ENCODE measurements at regions not wholly inside any gene's neighbourhood (a gene's known extent, or its start where the extent isn't known, plus 50 kb on each side); places are given as distances from the start of the nearest gene placed in this dataset.

DNA sequence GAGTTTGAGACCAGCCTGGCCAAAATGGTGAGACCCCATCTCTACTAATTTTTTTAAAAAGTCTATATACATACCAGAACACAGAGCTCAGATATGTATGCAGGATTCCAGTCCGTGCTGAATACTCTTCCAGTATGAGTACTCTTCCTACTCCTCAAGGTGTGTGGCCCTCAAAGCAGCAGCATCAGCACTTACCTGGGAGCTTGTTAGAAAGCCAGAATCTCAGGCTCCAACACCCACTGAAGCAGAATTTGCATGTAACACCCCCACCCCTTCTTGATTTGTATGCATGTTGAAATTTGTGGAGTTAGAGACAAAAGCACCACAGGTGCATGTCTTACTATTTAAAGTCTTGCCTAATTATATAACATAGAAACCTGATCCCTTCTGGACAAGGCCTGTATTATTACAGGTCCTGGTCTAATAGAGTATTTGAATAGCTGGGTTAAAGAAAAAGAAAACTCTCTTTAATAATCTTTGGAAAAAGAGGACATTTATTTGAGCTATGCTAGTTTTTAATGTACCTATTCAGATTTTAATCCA, 50.3 kb upstream of the NFE2L2 start:
- Histone ChIP-seq H3K27ac (peak overlapping the region in 17 of 21 experiments; percentile 16 to 76 (median 63)), H3K4me3 (peak overlapping the region in 3 of 7 experiments; percentile 6 to 13 (median 10))

DNA sequence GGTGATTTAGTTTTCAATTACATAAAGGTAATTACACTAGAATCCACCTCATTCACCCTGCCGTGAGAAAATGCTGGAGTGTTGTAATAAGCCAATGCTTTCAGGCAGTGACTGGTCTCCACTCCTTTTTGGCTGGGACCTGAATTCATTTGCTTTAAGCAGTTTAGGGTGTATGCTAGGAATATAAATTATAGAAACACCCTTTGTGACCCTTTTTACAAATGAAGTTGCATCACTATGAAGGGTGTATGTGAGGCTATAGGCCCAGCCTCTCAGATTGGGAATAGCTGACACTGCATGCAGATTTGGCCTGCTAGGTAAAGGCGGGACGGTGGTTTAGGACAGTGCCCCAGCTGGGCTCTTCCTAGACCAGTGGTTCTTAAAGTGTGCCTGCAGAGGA, 50.8 kb upstream of the NFE2L2 start:
- Histone ChIP-seq H3K4me3 (no peak overlapping the region), H3K27ac (peak overlapping the region in 13 of 21 experiments; percentile 5 to 76 (median 34))

DNA sequence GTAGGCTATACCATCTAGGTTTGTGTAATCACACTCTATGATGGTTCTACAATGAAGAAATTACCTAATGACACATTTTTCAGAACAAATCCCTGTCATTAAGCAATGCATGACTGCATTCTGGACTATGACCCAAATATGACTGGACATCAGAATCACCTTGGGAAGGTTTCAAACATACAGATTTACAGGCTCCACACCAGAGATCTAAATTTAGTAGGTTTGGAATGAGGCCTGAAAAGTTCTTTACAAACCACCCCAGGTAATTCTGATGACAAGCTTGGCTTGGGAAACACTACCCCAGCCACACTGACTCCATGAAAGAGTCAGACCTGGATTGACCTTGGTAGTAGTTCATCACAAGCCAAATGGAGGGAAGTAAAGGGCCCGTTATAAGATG, 52.2 kb upstream of the NFE2L2 start:
- Histone ChIP-seq H3K27ac (peak overlapping the region in 3 of 21 experiments; percentile 5 to 65 (median 13)), H3K4me3 (no peak overlapping the region)

DNA sequence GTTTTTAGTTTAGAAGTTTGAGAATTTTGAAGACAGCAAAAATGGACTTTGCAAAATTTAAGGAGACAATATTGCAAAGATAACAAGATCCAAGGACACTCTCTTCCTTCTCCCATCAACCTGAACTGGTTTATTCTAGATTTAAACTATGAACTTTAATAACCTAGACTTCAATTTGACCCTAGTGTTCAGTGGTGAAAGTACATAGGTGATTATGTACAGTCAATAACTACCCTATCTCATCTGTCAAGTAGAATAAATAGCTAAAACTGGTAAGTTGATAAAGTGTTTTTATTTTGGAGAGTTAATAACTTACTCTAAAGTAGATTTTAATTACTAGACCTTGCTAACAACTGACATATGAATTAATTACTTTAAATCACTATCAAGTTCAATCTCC, 52.9 kb upstream of the NFE2L2 start:
- peak overlapping the region in 1 of 21 experiments; percentile 43 for H3K27ac ChIP-seq
- H3K4me3 ChIP-seq, result no peak overlapping the region

DNA sequence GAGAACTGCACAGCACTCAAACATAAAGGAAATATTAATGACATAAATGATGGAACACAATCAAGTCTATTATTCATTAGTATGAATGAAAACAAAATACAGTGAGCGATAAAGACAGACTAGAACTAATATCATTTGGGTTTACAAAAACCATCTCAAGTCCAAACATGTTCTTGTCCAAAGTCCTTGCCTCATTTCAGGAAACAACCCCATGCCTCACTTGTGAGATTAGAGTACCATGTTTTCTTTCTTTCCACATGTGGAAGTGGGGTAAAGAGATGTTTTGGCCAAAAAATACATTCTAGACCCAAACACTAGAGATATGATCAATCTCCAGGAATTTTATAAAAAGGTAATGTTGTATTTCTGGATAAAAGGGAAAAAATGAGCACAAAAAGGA, 53.3 kb upstream of the NFE2L2 start:
- Histone ChIP-seq H3K4me3 (no peak overlapping the region), H3K27ac (peak overlapping the region in 1 of 21 experiments; percentile 43)

DNA sequence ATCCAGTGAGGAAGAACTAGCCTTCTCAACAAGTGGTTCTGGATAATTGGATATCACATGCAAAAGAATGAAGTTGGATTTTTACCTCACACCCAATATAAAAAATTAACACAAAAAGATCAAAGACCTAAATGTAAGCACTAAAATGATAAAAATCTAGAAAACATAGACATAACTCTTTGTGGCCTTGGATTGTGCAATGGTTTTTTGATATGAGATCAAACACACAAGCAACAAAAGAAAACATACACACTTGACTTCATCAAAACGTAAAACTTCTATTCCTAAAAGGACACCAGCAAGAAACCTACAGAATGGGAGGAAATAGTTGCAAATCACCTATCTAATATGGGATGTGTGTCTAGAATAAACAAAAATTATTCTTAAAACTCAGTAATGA, 54.1 kb upstream of the NFE2L2 start:
- Histone ChIP-seq H3K27ac (no peak overlapping the region), H3K4me3 (no peak overlapping the region)

DNA sequence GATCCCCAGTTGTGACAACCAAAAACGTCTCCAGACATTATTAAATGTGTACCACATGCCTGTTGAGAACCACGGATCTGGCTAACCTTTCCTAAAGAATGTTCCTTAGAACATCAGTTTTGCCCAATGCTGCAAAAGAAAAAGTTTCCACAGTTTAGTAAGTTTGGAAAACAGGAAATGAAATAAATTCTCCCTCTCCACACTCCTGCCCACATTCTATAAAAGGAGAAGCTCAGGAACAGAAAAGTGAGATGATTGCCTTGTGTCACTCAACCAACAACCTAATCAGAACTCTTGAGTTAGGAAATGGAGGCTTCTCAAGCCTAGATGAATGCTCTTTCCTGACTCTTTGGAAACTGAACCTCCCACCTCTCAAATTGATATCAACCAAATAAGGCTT, 56.1 kb upstream of the NFE2L2 start:
- Histone ChIP-seq H3K27ac (no peak overlapping the region), H3K4me3 (no peak overlapping the region)

DNA sequence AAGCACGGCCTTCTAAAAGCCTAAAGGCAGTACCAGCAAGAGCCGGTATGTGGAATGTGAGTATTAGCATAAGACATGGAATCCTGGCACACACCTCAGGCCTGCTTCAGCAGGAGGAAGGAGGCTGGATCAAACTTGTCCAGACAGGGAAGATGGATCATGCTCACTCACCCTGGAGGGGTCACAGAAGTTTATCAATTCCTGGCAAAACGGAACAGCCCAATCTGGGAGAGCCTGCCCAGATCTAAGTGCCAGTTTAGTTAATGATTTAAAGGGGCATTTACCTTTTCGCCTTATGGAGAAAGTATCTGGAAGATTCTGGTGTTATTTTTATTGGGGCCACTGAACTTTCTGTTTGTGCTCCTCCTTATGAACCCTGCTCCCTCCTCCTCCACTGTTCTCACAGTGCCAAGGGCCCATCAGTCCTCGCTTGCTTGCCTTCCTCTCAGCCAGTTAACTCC, 58.3 kb upstream of the NFE2L2 start:
- peak overlapping the region in 7 of 21 experiments; percentile 5 to 75 (median 22) for H3K27ac ChIP-seq

DNA sequence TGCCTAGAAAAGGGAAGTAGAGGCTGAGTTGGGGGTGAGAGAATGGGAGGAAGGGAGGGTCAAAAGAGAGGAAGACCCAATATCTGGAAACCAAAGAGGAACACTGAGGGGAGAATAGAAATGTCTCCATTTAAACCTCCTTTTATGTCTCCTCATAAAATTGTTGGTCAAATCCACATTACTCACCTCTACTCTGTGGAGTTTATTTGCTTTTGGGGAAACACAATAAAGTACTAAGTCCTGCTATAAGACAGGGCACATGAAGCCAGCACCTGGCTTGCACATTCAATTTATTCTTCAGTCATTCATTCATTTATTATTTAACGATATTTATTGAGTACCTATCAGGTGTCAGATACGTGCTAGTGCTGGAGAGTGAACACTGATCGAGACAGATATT, 60.3 kb upstream of the NFE2L2 start:
- Histone ChIP-seq H3K27ac (no peak overlapping the region), H3K4me3 (no peak overlapping the region)

More for the DNA sequence above, 58.3 kb upstream of the NFE2L2 start:
- no peak overlapping the region for H3K4me3 ChIP-seq

DNA sequence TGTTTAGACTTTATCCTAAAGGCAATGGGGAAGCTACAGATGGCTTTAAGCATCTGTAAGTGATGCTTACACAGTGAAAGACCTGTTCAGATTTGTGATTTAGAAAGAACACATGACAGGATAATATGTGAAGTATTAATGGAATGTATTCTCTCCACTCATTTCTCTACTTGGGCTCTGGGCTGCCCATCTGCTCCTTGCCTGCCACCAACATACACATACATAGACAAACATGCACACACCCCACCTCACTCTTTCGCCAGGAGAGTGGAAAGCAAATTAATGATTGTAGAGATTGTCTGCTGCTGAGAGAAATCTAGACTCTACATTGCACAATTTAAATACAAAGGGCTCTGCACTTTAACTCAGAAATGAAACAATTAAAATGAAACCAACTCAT, 61.0 kb upstream of the NFE2L2 start:
- Histone ChIP-seq H3K4me3 (no peak overlapping the region), H3K27ac (peak overlapping the region in 3 of 21 experiments; percentile 5 to 47 (median 7))

DNA sequence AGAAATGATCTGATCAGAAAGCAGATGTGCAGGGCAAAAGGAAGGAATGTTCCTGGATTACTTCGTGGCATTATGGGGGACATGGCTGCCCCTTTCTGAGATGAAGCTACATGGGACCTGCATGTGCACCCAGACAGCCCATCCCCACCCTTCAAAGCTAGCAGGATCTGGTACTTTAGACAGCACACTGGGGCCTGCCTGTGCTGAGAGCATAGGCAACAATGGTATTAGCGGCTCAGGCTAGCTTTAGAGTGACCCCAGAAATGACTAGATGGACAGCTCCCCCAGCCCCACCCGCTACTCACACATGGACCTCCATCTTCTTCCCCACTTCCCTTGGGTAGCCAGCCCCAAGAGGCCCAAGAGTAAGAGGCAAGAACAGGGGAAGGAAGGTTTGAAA, 61.5 kb upstream of the NFE2L2 start:
- peak overlapping the region in 5 of 21 experiments; percentile 5 to 51 (median 36) for H3K27ac ChIP-seq

DNA sequence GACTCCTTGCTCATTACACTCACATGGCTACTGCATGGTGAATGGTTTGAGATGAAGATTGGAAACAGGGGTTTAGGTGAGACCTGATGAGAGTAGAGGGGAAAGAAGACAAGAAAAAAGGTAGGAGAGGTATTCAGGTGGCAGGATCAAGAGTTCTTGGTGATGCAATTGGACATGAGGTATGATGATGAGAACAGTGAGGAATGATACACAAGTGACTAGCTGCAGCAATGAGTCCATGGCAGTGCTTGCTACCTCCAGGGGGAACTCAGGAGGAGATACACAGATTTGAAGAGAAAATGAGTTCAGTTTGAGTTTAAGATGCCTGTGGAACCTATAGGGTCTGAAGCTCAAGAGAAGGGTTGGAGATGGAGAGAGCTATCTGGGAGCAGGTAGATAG, 62.1 kb upstream of the NFE2L2 start:
- Histone ChIP-seq H3K4me3 (no peak overlapping the region), H3K27ac (peak overlapping the region in 1 of 21 experiments; percentile 36)

More for the DNA sequence above, 61.5 kb upstream of the NFE2L2 start:
- no peak overlapping the region for H3K4me3 ChIP-seq

DNA sequence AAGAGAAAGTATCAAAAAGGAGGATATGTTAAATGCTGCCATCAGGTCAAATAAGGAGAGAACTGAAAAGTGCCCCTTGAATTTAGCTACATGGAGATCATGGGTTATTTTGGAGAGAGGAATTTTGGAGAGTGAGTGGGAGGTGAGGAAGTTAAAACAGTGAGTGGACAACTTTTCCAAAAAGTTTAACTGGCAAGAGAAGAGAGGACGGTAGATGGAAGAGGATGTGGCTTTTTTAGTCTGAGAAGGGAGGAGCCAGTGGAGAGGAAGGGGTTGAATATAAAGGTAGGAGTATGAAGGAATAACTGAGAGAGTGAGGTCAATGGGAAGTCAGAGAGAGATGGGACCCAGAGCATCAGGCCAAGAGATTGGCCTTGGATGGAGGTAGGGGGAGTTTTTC, 62.5 kb upstream of the NFE2L2 start:
- no peak overlapping the region for H3K4me3 ChIP-seq
- no peak overlapping the region for H3K27ac ChIP-seq

DNA sequence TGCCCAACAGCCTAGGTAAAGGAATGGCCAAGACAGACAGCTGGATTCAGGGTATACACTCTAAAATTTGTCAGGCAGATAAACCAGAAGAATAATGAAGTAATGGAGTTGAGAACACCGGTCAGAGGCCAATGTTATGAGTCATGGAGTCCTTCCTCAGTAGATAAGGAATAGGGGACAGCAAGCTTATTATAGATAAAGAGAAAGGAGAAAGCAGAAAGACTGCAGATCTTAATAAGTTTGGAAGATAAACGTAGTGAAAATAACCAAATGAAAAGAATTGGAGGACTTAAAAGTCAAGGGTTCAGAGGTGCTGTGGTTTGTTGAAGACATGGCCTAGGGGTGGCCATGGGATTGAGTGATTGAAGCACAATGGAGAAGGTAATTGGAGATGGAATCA, 63.5 kb upstream of the NFE2L2 start:
- Histone ChIP-seq H3K27ac (no peak overlapping the region), H3K4me3 (no peak overlapping the region)

DNA sequence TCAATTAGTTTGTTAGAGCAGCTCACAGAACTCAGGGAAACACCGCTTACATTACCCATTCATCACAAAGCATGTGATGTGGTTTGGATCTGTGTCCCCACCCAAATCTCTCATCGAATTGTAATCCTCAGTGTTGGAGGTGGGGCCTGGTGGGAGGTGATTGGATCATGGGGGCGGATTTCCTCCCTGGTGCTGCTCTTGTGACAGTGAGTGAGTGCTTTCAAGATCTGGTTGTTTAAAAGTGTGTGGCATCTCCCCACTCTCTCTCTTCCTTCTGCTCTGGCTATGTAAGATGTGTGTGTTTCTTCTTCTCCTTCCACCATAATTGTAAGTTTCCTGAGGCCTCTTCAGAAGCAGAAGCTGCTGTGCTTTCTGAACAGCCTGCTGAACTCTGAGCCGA, 63.5 kb upstream of the AGPS start:
- H3K27ac ChIP-seq, result no peak overlapping the region
- H3K4me3 ChIP-seq, result no peak overlapping the region

DNA sequence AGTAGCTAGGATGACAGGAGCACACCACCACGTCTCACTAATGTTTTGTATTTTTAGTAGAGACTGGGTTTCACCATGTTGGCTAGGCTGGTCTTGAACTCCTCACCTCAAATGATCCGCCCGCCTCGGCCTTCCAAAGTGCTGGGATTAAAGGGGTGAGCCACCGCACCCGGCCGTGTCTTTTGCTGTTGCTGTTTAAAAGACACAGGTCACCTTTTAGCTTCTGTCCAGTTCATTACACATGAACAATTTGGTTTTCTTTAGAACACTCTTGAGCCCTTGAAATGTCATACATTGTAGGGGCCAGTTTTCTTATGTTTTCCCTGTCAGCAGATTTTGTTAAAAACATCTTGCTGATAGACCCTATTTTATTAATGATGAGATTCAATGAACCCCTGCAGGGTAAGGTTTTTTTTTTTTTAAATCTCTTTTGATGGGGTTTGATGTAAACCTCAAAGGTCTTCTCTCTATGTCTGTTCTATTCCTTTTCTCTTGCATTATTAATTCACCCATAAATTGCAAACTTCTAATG, 61.0 kb upstream of the AGPS start:
- H3K27ac ChIP-seq, result peak overlapping the region in 1 of 21 experiments; percentile 56
- no peak overlapping the region for H3K4me3 ChIP-seq

DNA sequence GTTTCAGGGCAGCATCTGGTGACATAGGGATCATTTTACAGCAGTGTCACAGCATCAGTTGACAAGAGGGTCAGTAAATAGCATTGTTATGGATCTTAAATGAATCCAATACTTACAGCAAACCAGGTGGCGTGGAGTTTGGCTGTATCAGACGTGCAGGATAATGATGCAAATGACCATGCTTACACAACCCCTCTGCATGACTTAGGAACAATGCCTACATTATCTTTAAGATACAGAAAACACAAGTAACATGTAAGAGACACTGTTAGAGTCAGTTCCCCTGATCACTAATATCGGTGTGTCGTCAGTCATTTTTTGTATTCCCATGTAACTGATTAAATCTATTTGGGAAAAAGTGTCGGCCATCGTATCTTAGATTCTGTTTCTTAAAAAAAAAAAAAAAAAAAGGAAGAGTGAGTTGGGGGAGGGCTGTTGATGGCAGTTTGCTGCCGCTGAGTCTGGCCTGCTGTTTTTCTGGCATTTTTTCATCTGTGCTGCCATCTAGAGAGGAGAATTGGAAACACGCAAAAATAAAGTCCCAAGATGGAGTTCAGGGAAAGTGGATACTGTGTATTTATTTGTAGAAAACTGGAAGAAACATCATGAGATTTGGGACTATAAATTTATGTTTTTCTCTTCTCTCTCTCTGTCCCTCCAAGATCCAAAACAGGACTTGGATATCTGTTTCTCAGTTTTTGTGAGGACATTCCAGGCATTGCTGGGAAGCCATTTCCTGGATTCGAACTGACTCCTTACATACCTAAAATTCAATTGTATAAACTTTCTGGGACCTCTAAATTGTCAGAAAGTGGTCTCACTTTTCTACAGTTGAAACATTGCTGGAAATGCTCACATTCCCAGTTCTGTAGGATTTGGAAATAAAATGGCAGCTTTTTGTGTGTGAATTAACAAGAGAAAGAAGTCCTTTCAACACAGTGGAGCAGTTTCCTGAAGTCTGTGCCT, 60.3 kb upstream of the AGPS start:
- Histone ChIP-seq H3K4me3 (no peak overlapping the region), H3K27ac (peak overlapping the region in 5 of 21 experiments; percentile 2 to 56 (median 37))

DNA sequence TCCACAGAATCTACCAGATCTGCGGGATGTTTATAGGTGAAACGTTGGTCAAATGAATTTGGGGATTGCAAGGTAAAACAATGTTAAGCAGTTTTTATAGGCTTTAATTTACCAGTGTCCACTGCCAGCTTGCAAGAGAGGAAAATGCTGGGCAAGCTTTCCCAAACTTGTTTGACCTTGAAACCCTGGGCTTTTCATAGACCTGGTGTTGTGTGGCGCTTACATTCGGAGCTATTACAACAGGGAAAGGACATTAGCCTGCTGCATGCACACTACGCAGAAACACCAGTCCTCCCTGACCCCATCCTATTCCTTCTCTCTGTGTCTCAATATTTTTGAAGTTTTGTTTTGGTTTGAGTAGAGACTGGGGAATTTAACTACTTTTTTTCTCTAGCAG, 59.6 kb upstream of the AGPS start:
- Histone ChIP-seq H3K27ac (peak overlapping the region in 3 of 21 experiments; percentile 1 to 37 (median 2)), H3K4me3 (no peak overlapping the region)

DNA sequence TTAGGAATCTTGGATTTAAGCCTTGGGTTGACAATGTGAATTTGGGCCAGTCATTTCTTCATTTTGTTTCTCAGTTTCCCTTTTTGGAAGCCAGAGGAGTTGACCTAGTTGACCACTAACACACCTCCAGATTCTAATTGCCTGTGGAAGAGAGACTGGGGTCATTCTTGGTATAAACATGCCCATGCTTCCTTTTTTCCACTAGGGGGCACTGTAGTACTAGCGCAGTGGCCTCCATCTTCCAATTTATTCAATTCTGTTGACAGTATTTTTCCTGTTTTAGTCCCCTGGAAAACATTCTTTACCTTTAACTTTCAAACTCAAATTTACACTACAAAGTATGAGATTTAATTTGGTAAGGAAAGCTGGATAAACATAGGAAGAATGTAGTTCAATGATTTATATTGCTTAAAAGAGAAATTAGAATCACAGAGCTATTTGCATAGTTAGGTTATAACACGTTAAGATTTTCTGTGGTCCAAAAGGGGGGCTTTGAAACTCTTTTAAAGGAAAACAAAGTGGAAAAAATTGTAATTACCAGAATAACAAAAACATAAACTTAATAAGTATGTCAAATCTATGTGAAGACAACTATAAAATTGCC, 57.5 kb upstream of the AGPS start:
- no peak overlapping the region for H3K4me3 ChIP-seq
- H3K27ac ChIP-seq, result no peak overlapping the region

DNA sequence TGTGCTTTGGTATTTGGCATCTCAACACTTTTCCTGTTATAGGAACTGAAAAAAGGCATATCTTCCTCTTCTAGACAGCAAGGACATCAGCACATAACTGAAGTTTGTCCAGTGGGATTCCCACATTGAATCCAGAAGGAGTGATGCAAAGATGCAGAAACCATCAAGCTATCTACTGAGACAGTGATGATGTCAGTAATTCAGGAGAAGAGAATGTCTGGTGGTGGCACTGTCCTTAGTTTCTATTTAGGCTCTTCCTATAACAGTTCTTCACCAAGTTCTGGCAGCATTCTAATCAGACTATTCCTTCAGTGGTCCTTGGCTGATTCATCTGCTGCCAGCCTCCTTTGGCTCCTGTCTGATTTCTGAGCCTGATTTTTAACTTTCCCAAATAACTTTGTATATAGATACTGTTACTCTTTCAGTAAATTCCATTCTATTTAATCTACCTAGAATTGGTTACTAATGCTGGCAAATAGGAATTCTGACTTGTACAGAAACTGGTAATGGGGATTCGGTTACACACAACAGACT, 56.6 kb upstream of the AGPS start:
- Histone ChIP-seq H3K4me3 (no peak overlapping the region), H3K27ac (no peak overlapping the region)
